H1 (cell line): ENCODE measurements at regions not wholly inside any gene's neighbourhood (a gene's known extent, or its start where the extent isn't known, plus 50 kb on each side); places are given as distances from the start of the nearest gene placed in this dataset.

Experiments used
- MAFK ChIP-seq: IDR thresholded peaks from 2 replicates; pipeline ENCODE4 v1.6.1; 2012; ENCODE audit warnings: low read depth, mild to moderate bottlenecking, improper control_type of control experiment, low read length
- SAP30 ChIP-seq: fragments of 300-600 bp; sonication (generic); IDR thresholded peaks from 2 replicates; pipeline ENCODE4 v1.7.1; 2012; ENCODE audit warnings: low read length, moderate library complexity, mild to moderate bottlenecking, inconsistent platforms; ENCODE audit not compliant: insufficient read depth, insufficient replicate concordance
- TBP ChIP-seq: IDR thresholded peaks from 2 replicates; pipeline ENCODE4 v1.6.1; 2011; ENCODE audit warnings: low read depth, low read length, improper control_type of control experiment
- TEAD4 ChIP-seq: IDR thresholded peaks from 2 replicates; pipeline ENCODE4 v1.6.1; 2012; ENCODE audit warnings: low read depth, low read length, inconsistent platforms, mixed read lengths
- TF ChIP-seq, protein P1 (sequence below): fragments of 300-600 bp; sonication (generic); IDR thresholded peaks from 2 replicates; pipeline ENCODE4 v1.7.1; 2012; ENCODE audit warnings: low read length, moderate library complexity, mild to moderate bottlenecking, inconsistent platforms; ENCODE audit not compliant: insufficient replicate concordance

DNA sequence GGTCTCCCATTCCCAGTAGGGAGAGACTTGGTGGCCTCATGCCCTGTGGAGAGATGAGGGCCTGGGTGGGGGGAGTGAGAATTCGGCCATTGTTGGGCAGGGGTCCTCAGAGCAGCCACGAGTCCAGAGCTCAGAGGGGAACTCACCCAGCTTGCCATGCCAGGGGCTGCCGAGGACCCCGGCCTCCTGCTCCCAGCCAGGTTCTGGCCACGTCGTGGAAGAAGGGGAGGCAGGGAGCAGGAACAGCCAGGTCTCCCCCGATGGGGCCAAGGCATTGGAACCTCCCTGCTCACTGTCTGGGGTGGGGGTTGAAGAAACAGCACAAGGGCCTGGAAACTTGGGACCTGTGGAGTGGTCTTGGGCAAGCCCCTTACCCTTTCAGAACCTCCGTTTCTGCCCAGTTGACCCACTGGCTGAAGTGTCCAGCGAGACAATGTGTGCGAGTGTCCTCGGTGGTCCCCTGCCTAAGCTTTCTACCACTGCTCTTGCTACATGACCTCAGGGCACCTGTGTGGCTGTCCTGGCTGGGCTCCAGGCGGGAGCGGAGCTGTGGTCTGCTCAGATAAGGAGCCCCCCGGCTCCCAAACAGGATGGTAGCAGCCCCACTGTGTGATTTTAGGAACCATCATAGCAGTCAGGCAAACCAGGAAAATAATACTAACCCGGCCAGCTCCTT is 74.7 kb upstream of the WNT11 start (continued):
- TF ChIP-seq, protein P1, sequence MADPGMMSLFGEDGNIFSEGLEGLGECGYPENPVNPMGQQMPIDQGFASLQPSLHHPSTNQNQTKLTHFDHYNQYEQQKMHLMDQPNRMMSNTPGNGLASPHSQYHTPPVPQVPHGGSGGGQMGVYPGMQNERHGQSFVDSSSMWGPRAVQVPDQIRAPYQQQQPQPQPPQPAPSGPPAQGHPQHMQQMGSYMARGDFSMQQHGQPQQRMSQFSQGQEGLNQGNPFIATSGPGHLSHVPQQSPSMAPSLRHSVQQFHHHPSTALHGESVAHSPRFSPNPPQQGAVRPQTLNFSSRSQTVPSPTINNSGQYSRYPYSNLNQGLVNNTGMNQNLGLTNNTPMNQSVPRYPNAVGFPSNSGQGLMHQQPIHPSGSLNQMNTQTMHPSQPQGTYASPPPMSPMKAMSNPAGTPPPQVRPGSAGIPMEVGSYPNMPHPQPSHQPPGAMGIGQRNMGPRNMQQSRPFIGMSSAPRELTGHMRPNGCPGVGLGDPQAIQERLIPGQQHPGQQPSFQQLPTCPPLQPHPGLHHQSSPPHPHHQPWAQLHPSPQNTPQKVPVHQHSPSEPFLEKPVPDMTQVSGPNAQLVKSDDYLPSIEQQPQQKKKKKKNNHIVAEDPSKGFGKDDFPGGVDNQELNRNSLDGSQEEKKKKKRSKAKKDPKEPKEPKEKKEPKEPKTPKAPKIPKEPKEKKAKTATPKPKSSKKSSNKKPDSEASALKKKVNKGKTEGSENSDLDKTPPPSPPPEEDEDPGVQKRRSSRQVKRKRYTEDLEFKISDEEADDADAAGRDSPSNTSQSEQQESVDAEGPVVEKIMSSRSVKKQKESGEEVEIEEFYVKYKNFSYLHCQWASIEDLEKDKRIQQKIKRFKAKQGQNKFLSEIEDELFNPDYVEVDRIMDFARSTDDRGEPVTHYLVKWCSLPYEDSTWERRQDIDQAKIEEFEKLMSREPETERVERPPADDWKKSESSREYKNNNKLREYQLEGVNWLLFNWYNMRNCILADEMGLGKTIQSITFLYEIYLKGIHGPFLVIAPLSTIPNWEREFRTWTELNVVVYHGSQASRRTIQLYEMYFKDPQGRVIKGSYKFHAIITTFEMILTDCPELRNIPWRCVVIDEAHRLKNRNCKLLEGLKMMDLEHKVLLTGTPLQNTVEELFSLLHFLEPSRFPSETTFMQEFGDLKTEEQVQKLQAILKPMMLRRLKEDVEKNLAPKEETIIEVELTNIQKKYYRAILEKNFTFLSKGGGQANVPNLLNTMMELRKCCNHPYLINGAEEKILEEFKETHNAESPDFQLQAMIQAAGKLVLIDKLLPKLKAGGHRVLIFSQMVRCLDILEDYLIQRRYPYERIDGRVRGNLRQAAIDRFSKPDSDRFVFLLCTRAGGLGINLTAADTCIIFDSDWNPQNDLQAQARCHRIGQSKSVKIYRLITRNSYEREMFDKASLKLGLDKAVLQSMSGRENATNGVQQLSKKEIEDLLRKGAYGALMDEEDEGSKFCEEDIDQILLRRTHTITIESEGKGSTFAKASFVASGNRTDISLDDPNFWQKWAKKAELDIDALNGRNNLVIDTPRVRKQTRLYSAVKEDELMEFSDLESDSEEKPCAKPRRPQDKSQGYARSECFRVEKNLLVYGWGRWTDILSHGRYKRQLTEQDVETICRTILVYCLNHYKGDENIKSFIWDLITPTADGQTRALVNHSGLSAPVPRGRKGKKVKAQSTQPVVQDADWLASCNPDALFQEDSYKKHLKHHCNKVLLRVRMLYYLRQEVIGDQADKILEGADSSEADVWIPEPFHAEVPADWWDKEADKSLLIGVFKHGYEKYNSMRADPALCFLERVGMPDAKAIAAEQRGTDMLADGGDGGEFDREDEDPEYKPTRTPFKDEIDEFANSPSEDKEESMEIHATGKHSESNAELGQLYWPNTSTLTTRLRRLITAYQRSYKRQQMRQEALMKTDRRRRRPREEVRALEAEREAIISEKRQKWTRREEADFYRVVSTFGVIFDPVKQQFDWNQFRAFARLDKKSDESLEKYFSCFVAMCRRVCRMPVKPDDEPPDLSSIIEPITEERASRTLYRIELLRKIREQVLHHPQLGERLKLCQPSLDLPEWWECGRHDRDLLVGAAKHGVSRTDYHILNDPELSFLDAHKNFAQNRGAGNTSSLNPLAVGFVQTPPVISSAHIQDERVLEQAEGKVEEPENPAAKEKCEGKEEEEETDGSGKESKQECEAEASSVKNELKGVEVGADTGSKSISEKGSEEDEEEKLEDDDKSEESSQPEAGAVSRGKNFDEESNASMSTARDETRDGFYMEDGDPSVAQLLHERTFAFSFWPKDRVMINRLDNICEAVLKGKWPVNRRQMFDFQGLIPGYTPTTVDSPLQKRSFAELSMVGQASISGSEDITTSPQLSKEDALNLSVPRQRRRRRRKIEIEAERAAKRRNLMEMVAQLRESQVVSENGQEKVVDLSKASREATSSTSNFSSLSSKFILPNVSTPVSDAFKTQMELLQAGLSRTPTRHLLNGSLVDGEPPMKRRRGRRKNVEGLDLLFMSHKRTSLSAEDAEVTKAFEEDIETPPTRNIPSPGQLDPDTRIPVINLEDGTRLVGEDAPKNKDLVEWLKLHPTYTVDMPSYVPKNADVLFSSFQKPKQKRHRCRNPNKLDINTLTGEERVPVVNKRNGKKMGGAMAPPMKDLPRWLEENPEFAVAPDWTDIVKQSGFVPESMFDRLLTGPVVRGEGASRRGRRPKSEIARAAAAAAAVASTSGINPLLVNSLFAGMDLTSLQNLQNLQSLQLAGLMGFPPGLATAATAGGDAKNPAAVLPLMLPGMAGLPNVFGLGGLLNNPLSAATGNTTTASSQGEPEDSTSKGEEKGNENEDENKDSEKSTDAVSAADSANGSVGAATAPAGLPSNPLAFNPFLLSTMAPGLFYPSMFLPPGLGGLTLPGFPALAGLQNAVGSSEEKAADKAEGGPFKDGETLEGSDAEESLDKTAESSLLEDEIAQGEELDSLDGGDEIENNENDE = no peak
- TF ChIP-seq TEAD4 (no peak), SAP30 (no peak), MAFK (no peak), TBP (no peak)
